Mesendoderm (in vitro differentiated cells): ENCODE measurements at regions not wholly inside any gene's neighbourhood (a gene's known extent, or its start where the extent isn't known, plus 50 kb on each side); places are given as distances from the start of the nearest gene placed in this dataset.
A peak's percentile ranks its signal among the peaks of the same experiment; 100 is the strongest.

Source experiments
- DNase-seq: peaks from one replicate; pipeline ENCODE4 v3.0.0; 2013
- H2AK5ac ChIP-seq: 2 replicates; pipeline ENCODE4 v1.6.1; 2013; ENCODE audit warnings: low read length, inconsistent platforms
- H2BK120ac ChIP-seq: 2 replicates; pipeline ENCODE4 v1.6.1; 2013; ENCODE audit warnings: low read depth, mild to moderate bottlenecking, low read length, moderate library complexity, mixed read lengths
- H2BK15ac ChIP-seq: replicated peaks from 2 replicates; pipeline ENCODE4 v1.6.1; 2013; ENCODE audit warnings: low read depth, mild to moderate bottlenecking, moderate library complexity
- H2BK5ac ChIP-seq: 2 replicates; pipeline ENCODE4 v1.6.1; 2013; ENCODE audit warnings: low read length, inconsistent platforms
- H3K18ac ChIP-seq: 2 replicates; pipeline ENCODE4 v1.6.1; 2013; ENCODE audit warnings: mild to moderate bottlenecking, low read length, mixed read lengths
- H3K23ac ChIP-seq: one replicate; pipeline ENCODE4 v1.6.1; 2013; ENCODE audit warnings: low read length
- H3K27ac ChIP-seq: 2 replicates; pipeline ENCODE4 v1.5.1; 2013; ENCODE audit warnings: low read depth, mild to moderate bottlenecking, inconsistent platforms, low read length, moderate library complexity
- H3K27me3 ChIP-seq: 2 replicates; pipeline ENCODE4 v1.6.1; 2013; ENCODE audit warnings: low read length, control low read depth, mild to moderate bottlenecking, inconsistent platforms; ENCODE audit not compliant: insufficient read depth, poor library complexity
- H3K36me3 ChIP-seq: 2 replicates; pipeline ENCODE4 v1.6.1; 2013; ENCODE audit warnings: low read length, inconsistent platforms; ENCODE audit not compliant: control insufficient read depth, insufficient read depth
- H3K4ac ChIP-seq: one replicate; pipeline ENCODE4 v1.6.1; 2013; ENCODE audit warnings: low read depth, mild to moderate bottlenecking, low read length, moderate library complexity
- H3K4me1 ChIP-seq: 2 replicates; pipeline ENCODE4 v1.6.1; 2013; ENCODE audit warnings: low read depth, low read length, inconsistent platforms; ENCODE audit not compliant: control insufficient read depth
- H3K4me2 ChIP-seq: 2 replicates; pipeline ENCODE4 v1.6.1; 2013; ENCODE audit warnings: low read length
- H3K4me3 ChIP-seq: 2 replicates; pipeline ENCODE4 v1.5.1; 2013; ENCODE audit warnings: mild to moderate bottlenecking, low read length
- H3K56ac ChIP-seq: one replicate; pipeline ENCODE4 v1.6.1; 2013; ENCODE audit warnings: low read length
- H3K79me1 ChIP-seq: 2 replicates; pipeline ENCODE4 v1.6.1; 2013; ENCODE audit warnings: low read length, inconsistent platforms
- H3K79me2 ChIP-seq: 2 replicates; pipeline ENCODE4 v1.6.1; 2013; ENCODE audit warnings: mild to moderate bottlenecking, low read length; ENCODE audit not compliant: control insufficient read depth, insufficient read depth
- H3K9ac ChIP-seq: 2 replicates; pipeline ENCODE4 v1.6.1; 2013; ENCODE audit warnings: low read length, inconsistent platforms
- H4K5ac ChIP-seq: one replicate; pipeline ENCODE4 v1.6.1; 2013; ENCODE audit warnings: low read length
- H4K8ac ChIP-seq: one replicate; pipeline ENCODE4 v1.6.1; 2013; ENCODE audit warnings: low read depth, mild to moderate bottlenecking, control low read depth, low read length, moderate library complexity
- WGBS: extraction: QIAGEN DNeasy Blood & Tissue Kit; methylation state at CpG from one replicate; pipeline ENCODE4 v1.1.7; 2013; ENCODE audit warnings: low lambda C conversion rate, missing lambda C conversion rate; ENCODE audit not compliant: insufficient coverage; ENCODE audit errors: extremely low coverage; 5-methylcytosine and 5-hydroxymethylcytosine counted together

DNA sequence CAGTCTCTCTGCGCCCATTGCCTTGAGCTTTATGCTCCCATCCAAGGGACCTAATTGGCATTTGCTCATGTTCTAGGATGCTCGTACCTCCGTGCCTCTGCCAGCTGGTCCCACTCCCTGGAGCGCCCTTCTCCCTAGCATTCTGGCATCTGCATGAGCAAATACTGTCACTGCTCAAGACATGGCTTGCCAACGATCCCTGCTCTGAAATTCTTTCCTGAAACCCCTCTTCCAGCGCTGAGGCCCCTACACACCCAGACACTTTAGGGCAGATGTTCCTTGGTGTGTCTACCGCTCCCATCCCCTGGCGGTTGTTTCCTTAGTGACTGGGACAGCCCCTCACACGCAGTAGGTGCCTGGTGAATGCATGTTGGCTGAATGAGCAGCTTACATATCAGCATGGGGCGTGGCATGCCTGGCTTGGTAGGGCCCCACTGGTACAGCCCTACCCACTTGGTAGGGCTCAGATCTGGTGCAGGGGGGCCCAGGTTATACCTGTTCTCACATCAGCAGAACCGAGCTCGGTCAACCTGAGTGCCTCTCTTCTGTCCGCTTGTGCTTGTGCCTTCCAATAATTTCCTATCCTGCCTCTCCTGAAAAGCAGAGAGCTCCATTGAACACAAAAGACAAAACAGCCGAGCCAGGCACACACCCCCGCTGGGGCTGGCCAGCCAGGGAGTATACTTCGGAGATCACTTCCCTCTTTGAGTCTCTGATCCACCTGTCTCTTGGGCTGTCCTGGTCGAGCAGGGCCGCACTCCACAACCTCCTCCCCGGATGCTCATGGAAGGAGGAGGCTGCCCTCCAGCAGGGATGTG is 59.2 kb downstream of the INHBB start:
- Histone ChIP-seq H3K56ac (no peak overlapping the region), H3K27me3 (no peaks in the 10 kb centered on the region), H4K8ac (no peak overlapping the region), H3K79me2 (no peaks in the 10 kb centered on the region), H3K4ac (no peak overlapping the region), H2BK15ac (no peak overlapping the region), H3K18ac (no peak overlapping the region), H3K23ac (no peak overlapping the region), H3K4me2 (no peak overlapping the region), H3K4me3 (no peak overlapping the region), H3K27ac (no peak overlapping the region), H3K9ac (no peak overlapping the region), H2BK120ac (no peak overlapping the region), H3K79me1 (no peaks in the 10 kb centered on the region), H2AK5ac (no peak overlapping the region), H3K4me1 (no peaks in the 10 kb centered on the region), H2BK5ac (no peak overlapping the region), H3K36me3 (no peaks in the 10 kb centered on the region), H4K5ac (no peak overlapping the region)
- WGBS, result no CpG with 5 or more reads among the region's 19 CpGs
- no peak for DNase-seq

DNA sequence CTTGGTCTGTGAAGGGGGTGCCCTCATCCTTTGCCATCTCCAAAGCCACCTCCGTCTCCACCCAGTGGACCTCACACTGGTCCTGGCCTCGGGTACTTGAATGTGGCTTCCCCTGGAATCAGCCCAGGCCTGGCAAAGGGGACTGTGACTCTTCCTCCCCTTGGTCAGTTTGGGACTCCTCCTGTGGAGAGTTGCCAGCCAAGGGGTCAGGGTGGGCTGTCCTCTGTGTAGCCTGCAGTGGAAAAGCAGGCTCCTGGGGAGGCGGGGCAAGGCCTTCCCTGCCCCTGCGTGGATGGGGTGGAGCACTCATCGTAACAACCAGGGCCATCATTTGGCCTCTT is 59.8 kb downstream of the INHBB start:
- Histone ChIP-seq H3K4me1 (no peaks in the 10 kb centered on the region), H3K56ac (no peak overlapping the region), H4K8ac (no peak overlapping the region), H3K9ac (no peak overlapping the region), H2BK5ac (no peak overlapping the region), H3K27me3 (no peaks in the 10 kb centered on the region), H2AK5ac (no peak overlapping the region), H3K79me1 (no peaks in the 10 kb centered on the region), H2BK15ac (no peak overlapping the region), H3K23ac (no peak overlapping the region), H3K36me3 (no peaks in the 10 kb centered on the region), H4K5ac (no peak overlapping the region), H3K4me2 (no peak overlapping the region), H3K18ac (no peak overlapping the region), H3K79me2 (no peaks in the 10 kb centered on the region), H3K4me3 (no peak overlapping the region), H2BK120ac (no peak overlapping the region), H3K4ac (no peak overlapping the region), H3K27ac (no peak overlapping the region)
- no peak for DNase-seq
- WGBS, result no CpG with 5 or more reads among the region's 5 CpGs

DNA sequence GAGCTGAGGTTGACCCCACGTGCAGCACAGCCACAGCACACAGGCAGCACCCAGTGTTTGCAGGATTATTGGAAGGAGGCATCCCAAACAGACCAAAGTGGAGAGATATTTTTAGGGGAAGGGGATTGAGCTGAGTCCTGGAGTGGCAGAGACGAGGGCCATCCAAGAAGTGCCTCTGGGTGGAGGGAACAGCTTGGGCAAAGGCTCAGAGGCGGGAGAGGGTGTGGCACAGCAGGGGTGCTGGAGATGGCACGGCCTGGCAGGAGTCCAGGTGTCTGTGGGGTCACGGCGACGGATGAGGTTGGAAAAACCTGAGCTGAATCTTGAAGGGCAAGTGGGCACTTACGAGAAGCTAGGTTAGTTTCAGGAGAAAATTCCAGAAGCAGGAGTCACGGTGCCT is 60.6 kb downstream of the INHBB start:
- no peak for DNase-seq
- peak overlapping the region; percentile 85 for H3K23ac ChIP-seq
- no peaks in the 10 kb centered on the region for H3K79me1 ChIP-seq
- no peaks in the 10 kb centered on the region for H3K4me1 ChIP-seq
- H3K27me3 ChIP-seq, result no peaks in the 10 kb centered on the region
- WGBS, result no CpG with 5 or more reads among the region's 9 CpGs
- no peaks in the 10 kb centered on the region for H3K36me3 ChIP-seq
- H4K8ac ChIP-seq, result no peak overlapping the region
- no peak overlapping the region for H3K18ac ChIP-seq
- no peak overlapping the region for H3K56ac ChIP-seq
- no peak overlapping the region for H2BK15ac ChIP-seq
- H2BK120ac ChIP-seq, result no peak overlapping the region
- H3K4ac ChIP-seq, result no peak overlapping the region
- no peak overlapping the region for H4K5ac ChIP-seq
- no peaks in the 10 kb centered on the region for H3K79me2 ChIP-seq
- no peak overlapping the region for H2AK5ac ChIP-seq
- no peak overlapping the region for H2BK5ac ChIP-seq
- no peak overlapping the region for H3K4me2 ChIP-seq
- H3K4me3 ChIP-seq, result no peak overlapping the region
- H3K27ac ChIP-seq, result no peak overlapping the region
- H3K9ac ChIP-seq, result no peak overlapping the region

DNA sequence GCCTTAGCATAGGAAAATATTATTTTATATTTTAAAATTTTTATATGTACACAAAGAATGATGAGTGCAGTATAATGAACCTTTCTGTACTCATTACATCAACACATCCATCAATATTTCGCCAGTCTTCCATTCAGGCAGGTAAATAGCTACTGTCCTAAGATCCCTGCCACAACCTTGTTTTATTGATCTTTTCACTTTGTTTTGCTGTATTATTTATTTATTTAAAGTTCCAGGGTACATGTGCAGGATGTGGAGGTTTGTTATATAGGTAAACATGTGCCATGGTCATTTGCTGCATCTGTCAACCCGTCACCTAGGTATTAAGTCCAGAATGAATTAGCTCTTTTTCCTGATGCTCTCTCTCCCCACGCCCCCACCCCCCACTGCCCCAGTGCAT is 64.6 kb downstream of the INHBB start:
- no peak overlapping the region for H2BK120ac ChIP-seq
- H3K79me1 ChIP-seq, result no peaks in the 10 kb centered on the region
- no peak overlapping the region for H3K4ac ChIP-seq
- H3K4me3 ChIP-seq, result no peak overlapping the region
- no peaks in the 10 kb centered on the region for H3K27me3 ChIP-seq
- no peak overlapping the region for H2BK15ac ChIP-seq
- H2AK5ac ChIP-seq, result no peak overlapping the region
- H3K18ac ChIP-seq, result no peak overlapping the region
- no peak overlapping the region for H4K8ac ChIP-seq
- H3K9ac ChIP-seq, result no peak overlapping the region
- H3K79me2 ChIP-seq, result no peaks in the 10 kb centered on the region
- WGBS, result no CpG with 5 or more reads among the region's 3 CpGs
- H2BK5ac ChIP-seq, result no peak overlapping the region
- H3K27ac ChIP-seq, result no peak overlapping the region
- no peak overlapping the region for H3K4me2 ChIP-seq
- H3K36me3 ChIP-seq, result no peaks in the 10 kb centered on the region
- DNase-seq, result no peak
- no peak overlapping the region for H3K56ac ChIP-seq
- H3K4me1 ChIP-seq, result no peaks in the 10 kb centered on the region
- no peak overlapping the region for H3K23ac ChIP-seq
- H4K5ac ChIP-seq, result no peak overlapping the region

DNA sequence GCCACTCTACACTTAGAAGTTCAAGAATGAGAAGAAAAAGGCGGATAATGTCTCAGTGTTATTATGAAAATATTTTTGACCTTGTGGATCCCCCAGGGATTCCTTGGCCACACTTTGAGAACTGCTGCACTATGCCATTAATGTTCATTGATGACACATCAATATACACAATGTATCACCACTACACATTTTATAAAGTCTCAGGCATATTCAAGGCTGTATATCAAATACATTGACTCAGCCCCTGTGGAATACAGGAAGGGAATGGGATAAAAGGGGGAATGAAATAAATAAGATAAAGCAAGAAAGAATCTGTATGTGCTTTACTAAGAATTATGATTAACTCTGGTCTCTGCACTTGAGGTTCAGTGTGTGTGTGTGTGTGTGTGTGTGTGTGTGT is 69.1 kb downstream of the INHBB start:
- no peak for DNase-seq
- no peak overlapping the region for H3K4me3 ChIP-seq
- H3K79me1 ChIP-seq, result no peaks in the 10 kb centered on the region
- H3K79me2 ChIP-seq, result no peaks in the 10 kb centered on the region
- H3K18ac ChIP-seq, result no peak overlapping the region
- H2BK5ac ChIP-seq, result no peak overlapping the region
- no peak overlapping the region for H4K8ac ChIP-seq
- no peak overlapping the region for H3K27ac ChIP-seq
- H3K4me2 ChIP-seq, result no peak overlapping the region
- no CpG with 5 or more reads among the region's 1 CpG for WGBS
- H3K4ac ChIP-seq, result no peak overlapping the region
- no peak overlapping the region for H4K5ac ChIP-seq
- no peak overlapping the region for H2BK120ac ChIP-seq
- no peaks in the 10 kb centered on the region for H3K36me3 ChIP-seq
- H3K27me3 ChIP-seq, result no peaks in the 10 kb centered on the region
- no peak overlapping the region for H3K9ac ChIP-seq
- H3K23ac ChIP-seq, result no peak overlapping the region
- H3K56ac ChIP-seq, result no peak overlapping the region
- H2BK15ac ChIP-seq, result no peak overlapping the region
- H3K4me1 ChIP-seq, result no peaks in the 10 kb centered on the region
- no peak overlapping the region for H2AK5ac ChIP-seq
